Midbrain (tissue), 1 donor: ENCODE measurements at regions not wholly inside any gene's neighbourhood (a gene's known extent, or its start where the extent isn't known, plus 50 kb on each side); places are given as distances from the start of the nearest gene placed in this dataset.

Experiments used
- DNase-seq: peaks from one replicate; lab custom pipeline; 2025; lab: John Stamatoyannopoulos, UW

GRCh38 chr13:34416971-34417380, 525.1 kb upstream of the NBEA start:
- DNase-seq: peak; percentile 70

- DNase-seq: no peak
These were observed 524.2 kb upstream of the NBEA start for GRCh38 chr13:34417896-34418295.

GRCh38 chr13:34419025-34419424, 523.0 kb upstream of the NBEA start:
- no peak for DNase-seq

GRCh38 chr13:34419755-34420154, 522.3 kb upstream of the NBEA start:
- no peak for DNase-seq

- no peak for DNase-seq
These were observed 521.2 kb upstream of the NBEA start for GRCh38 chr13:34420702-34421346.

GRCh38 chr13:34421347-34421719, 520.7 kb upstream of the NBEA start:
- DNase-seq: no peak

- no peak for DNase-seq
These were observed 520.1 kb upstream of the NBEA start for GRCh38 chr13:34421858-34422475.

- no peak for DNase-seq
These were observed 519.1 kb upstream of the NBEA start for GRCh38 chr13:34422956-34423355.

- DNase-seq: no peak
These were observed 516.6 kb upstream of the NBEA start for GRCh38 chr13:34425327-34425949.

GRCh38 chr13:34428911-34429310, 513.2 kb upstream of the NBEA start:
- no peak for DNase-seq

- DNase-seq: no peak
These were observed 511.8 kb upstream of the NBEA start for GRCh38 chr13:34430294-34430693.

- no peak for DNase-seq
These were observed 510.1 kb upstream of the NBEA start for GRCh38 chr13:34431827-34432581.

GRCh38 chr13:34435338-34435737, 506.7 kb upstream of the NBEA start:
- DNase-seq: no peak

- no peak for DNase-seq
These were observed 504.2 kb upstream of the NBEA start for GRCh38 chr13:34437873-34438272.

GRCh38 chr13:34452831-34453230, 489.2 kb upstream of the NBEA start:
- DNase-seq: no peak

- no peak for DNase-seq
These were observed 483.0 kb upstream of the NBEA start for GRCh38 chr13:34458756-34459715.

- no peak for DNase-seq
These were observed 482.2 kb upstream of the NBEA start for GRCh38 chr13:34459856-34460255.

- DNase-seq: no peak
These were observed 479.2 kb upstream of the NBEA start for GRCh38 chr13:34462843-34463242.

- DNase-seq: no peak
These were observed 478.1 kb upstream of the NBEA start for GRCh38 chr13:34464011-34464410.

GRCh38 chr13:34465423-34465922, 476.6 kb upstream of the NBEA start:
- DNase-seq: no peak

- DNase-seq: no peak
These were observed 475.8 kb upstream of the NBEA start for GRCh38 chr13:34466301-34466700.
